ENCODE measurements at regions not wholly inside any gene's neighbourhood (a gene's known extent, or its start where the extent isn't known, plus 50 kb on each side); places are given as distances from the start of the nearest gene placed in this dataset.

- TF ChIP-seq HEYL (CRISPR knock-in tag; IDR thresholded peaks at IDR 0.05): no peak
- TF ChIP-seq CTCF (IDR thresholded peaks at IDR 0.05): no peak
- no peak for TF ChIP-seq EP300 (IDR thresholded peaks at IDR 0.05)
- TF ChIP-seq POLR2A (IDR thresholded peaks at IDR 0.05; ENCODE audit: low read length): no peak
- no peak for TF ChIP-seq JUNB (IDR thresholded peaks at IDR 0.05)
- no peak for TF ChIP-seq MAFK (IDR thresholded peaks at IDR 0.05; ENCODE audit: partially characterized antibody)
- TF ChIP-seq RARB (CRISPR knock-in tag; IDR thresholded peaks at IDR 0.05): no peak
These were observed 83.8 kb downstream of the ADRB2 start for GRCh38 chr5:148910216-148910615.

Data from A549 (cell line).